ENCODE measurements at regions not wholly inside any gene's neighbourhood (a gene's known extent, or its start where the extent isn't known, plus 50 kb on each side); places are given as distances from the start of the nearest gene placed in this dataset.

- no peak for DNase-seq
These were observed 138.1 kb upstream of the BMP4 start for GRCh38 chr14:54094765-54095164.

DNA sequence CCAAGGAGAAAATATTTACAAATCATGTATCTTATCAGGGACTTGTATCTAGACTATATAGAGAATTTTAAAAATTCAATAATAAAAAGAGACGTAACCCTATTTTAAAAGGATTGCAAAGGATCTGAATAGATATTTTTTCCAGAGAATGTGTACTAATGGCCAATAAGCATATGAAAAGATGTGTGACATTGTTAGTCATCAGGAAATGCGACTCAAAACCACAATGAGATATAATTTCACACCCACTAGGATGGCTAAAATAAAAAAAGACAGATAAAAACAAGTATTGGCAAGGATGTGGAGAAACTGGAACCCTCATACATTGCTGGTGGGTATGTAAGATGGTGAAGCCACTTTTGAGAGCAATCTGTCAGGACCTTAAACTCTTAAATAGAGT, 141.9 kb upstream of the BMP4 start:
- no peak for DNase-seq

GRCh38 chr14:54102051-54102456, 145.4 kb upstream of the BMP4 start:
- DNase-seq: no peak

- DNase-seq: no peak
These were observed 145.9 kb upstream of the BMP4 start for GRCh38 chr14:54102530-54102929.

- DNase-seq: no peak
These were observed 148.0 kb upstream of the BMP4 start for GRCh38 chr14:54104601-54105145.

DNA sequence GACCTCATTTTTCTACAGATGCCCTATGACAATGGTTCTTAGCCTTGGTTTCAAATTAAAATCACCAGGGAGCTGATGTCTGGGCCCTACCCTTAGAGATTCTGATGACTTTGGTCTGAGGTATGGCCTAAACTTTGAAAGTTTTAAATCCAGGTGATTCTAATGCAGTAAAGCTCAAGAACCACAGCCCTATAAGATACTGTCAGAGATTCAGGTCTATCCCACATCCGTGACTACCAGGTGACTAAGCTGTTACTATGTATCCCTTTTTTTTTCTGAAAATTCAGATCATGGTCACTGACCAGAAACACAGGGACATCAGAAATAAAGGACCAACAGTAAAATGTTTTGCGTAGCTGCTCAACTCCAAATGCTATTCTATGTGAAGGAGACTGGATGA, 148.8 kb upstream of the BMP4 start:
- DNase-seq: no peak

GRCh38 chr14:54105898-54106297, 149.3 kb upstream of the BMP4 start:
- no peak for DNase-seq

- DNase-seq: peak; percentile 38
These were observed 150.2 kb upstream of the BMP4 start for GRCh38 chr14:54106661-54107377.

GRCh38 chr14:54108481-54109471, 152.2 kb upstream of the BMP4 start:
- DNase-seq: no peak

GRCh38 chr14:54109521-54110120, 153.0 kb upstream of the BMP4 start:
- no peak for DNase-seq

- no peak for DNase-seq
These were observed 158.3 kb upstream of the BMP4 start for GRCh38 chr14:54114941-54115340.

GRCh38 chr14:54116198-54116885, 159.7 kb upstream of the BMP4 start:
- no peak for DNase-seq

DNA sequence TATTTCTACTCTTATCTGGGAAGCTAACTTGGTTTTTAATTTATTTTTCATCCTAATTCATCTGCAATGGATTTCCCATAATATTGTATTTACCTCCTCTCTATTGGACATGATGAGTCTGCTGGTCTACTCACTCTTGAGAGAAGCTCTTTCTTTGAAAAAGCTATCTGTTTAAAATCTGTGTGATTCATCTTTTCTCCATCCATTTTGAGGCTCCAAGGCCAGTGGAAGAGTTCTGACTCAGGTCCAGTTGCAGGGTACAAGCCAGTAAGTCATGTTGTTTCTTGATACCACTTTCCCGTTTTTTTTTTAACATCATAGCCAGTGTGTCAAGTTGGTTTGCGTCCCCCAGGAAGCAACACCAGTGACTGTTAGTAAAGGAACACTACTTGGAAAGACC, 160.3 kb upstream of the BMP4 start:
- DNase-seq: no peak

- no peak for DNase-seq
These were observed 160.8 kb upstream of the BMP4 start for GRCh38 chr14:54117396-54117795.

- DNase-seq: no peak
These were observed 161.3 kb upstream of the BMP4 start for GRCh38 chr14:54117924-54118323.

GRCh38 chr14:54120260-54120659, 163.6 kb upstream of the BMP4 start:
- no peak for DNase-seq

- no peak for DNase-seq
These were observed 164.9 kb upstream of the BMP4 start for GRCh38 chr14:54121466-54122027.

DNA sequence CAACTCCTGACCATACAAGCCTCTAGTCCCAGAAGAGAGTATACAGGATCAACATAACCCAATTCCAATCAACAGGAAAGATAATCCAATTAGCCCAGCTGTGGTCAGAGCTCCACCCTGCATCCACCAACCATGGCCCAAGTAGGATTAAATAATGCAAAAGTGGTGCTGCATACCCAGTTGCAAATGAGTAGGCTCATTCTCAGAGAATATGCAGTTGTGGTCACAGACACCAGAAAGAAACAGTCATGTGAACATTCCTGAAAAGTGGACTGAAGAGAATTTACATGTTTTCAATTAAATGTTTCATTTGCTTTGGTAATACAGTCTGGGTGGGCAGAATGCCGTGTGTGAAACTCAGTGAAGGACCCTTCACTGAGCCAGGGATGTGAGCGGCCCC, 167.2 kb upstream of the BMP4 start:
- DNase-seq: no peak

- DNase-seq: no peak
These were observed 168.5 kb upstream of the BMP4 start for GRCh38 chr14:54125109-54125508.

DNA sequence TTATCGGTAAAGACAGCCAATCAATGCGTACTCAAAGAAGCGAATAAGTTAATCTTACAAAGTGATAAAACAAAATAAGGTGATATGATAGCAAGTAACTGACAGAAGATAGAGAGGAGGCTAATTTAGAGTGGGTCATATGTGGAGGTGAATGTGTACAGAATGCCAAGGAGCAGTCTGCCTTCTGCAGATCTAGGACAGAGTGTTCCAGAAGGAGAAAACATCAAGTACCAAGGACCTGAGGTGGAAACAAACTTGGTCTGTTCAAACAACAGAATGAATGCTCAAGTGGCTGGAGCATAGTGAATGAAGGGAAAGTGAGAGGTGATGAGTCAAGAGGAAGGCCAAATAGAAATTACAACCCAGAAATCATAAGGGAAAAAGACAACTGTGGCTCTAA, 170.3 kb upstream of the BMP4 start:
- DNase-seq: no peak

GRCh38 chr14:54127526-54127925, 170.9 kb upstream of the BMP4 start:
- no peak for DNase-seq

Data from hindlimb muscle (tissue), 1 donor.